ENCODE measurements at regions not wholly inside any gene's neighbourhood (a gene's known extent, or its start where the extent isn't known, plus 50 kb on each side); places are given as distances from the start of the nearest gene placed in this dataset.

DNA sequence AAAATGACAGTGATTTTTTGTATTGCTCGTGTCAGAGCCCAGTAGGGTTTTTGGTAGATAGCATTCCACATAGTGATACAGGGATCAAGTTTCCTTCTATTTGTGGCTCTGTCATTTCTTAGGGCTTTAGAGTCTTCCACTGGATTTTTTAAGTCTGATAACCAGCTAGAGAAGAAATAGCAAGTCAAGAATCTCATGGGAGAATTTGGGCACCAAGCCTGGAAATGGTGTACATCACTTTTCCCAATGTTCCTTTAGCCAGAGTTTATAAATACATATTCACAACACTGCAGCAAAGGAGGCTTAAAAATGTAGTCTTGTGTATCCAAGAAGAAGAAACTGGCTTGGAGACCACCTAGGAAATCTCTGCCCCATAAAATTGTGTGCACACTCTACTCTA is 647.1 kb upstream of the KLF4 start:
- H3K27me3 ChIP-seq (ENCODE audit: insufficient read depth, poor library complexity, severe bottlenecking) = no peaks in the 10 kb centered on the region
- ATAC-seq (ENCODE audit: low read depth) (no peak), DNase-seq (ENCODE audit: low spot score) (no peak)
- H3K36me3 ChIP-seq (ENCODE audit: low read depth) = no peaks in the 10 kb centered on the region
- H3K9me3 ChIP-seq (ENCODE audit: severe bottlenecking) = no peaks in the 10 kb centered on the region
- H3K4me1 ChIP-seq (ENCODE audit: insufficient read depth, poor library complexity, severe bottlenecking) = no peaks in the 10 kb centered on the region
- no peak overlapping the region for H3K27ac ChIP-seq (ENCODE audit: poor library complexity, severe bottlenecking)
- no peak overlapping the region for H3K4me3 ChIP-seq (ENCODE audit: severe bottlenecking)
- TF ChIP-seq, protein P1, sequence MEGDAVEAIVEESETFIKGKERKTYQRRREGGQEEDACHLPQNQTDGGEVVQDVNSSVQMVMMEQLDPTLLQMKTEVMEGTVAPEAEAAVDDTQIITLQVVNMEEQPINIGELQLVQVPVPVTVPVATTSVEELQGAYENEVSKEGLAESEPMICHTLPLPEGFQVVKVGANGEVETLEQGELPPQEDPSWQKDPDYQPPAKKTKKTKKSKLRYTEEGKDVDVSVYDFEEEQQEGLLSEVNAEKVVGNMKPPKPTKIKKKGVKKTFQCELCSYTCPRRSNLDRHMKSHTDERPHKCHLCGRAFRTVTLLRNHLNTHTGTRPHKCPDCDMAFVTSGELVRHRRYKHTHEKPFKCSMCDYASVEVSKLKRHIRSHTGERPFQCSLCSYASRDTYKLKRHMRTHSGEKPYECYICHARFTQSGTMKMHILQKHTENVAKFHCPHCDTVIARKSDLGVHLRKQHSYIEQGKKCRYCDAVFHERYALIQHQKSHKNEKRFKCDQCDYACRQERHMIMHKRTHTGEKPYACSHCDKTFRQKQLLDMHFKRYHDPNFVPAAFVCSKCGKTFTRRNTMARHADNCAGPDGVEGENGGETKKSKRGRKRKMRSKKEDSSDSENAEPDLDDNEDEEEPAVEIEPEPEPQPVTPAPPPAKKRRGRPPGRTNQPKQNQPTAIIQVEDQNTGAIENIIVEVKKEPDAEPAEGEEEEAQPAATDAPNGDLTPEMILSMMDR (IDR thresholded peaks at IDR 0.05; ENCODE audit: poor library complexity, severe bottlenecking) = no peak

DNA sequence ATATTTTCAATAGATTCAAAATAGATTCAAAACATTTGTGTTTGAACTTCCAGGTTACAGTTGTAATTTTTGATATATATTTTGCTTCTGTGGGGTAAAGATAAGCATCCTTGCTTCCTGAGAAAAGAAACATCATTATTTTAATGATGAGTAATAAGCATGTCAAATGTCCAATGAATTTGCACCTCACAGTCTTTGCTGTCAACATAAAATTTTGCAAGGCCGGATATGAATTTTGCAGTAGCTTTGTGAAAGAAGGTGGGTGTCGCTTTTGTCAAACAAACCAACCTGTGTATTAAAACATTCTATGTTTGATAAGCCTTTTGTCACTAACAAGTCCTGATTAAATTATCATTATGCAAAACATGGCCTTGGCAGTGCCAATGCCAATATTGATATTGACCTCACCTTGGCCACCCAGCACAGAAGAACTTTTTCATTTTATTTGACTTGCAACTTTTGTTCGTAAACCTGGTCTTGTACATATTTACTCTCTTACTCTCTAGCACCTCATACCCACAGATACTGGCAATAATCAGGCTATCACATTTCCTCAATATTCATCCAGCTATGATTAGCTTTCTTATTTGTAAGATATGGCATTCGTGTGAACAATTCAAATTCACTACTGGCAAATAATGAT is 645.0 kb upstream of the KLF4 start:
- Histone ChIP-seq H3K4me1 (ENCODE audit: insufficient read depth, poor library complexity, severe bottlenecking) (no peaks in the 10 kb centered on the region), H3K36me3 (ENCODE audit: low read depth) (no peaks in the 10 kb centered on the region), H3K9me3 (ENCODE audit: severe bottlenecking) (no peaks in the 10 kb centered on the region), H3K27ac (ENCODE audit: poor library complexity, severe bottlenecking) (no peak overlapping the region), H3K4me3 (ENCODE audit: severe bottlenecking) (no peak overlapping the region), H3K27me3 (ENCODE audit: insufficient read depth, poor library complexity, severe bottlenecking) (no peaks in the 10 kb centered on the region)
- ATAC-seq (ENCODE audit: low read depth) = no peak
- no peak for DNase-seq (ENCODE audit: low spot score)
- TF ChIP-seq, protein P1 (IDR thresholded peaks at IDR 0.05; ENCODE audit: poor library complexity, severe bottlenecking) = no peak

DNA sequence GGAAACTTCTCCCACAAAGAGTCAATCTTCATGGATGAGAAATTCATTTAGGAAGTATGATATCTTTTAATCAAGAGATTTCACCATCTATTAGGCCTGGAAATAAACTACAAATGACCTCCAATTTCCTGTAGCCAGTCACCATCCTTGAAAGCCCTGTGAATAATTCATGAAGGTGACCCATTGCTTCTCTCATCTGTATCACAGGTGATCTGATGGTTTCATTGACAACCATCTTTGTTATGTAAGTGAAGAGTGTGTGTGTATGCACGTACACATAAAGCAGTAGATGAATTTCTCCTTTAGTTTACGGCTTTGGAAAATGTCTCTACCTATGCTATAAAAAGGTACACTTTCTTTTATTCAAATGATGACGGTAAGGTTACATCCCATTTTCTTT is 644.1 kb upstream of the KLF4 start:
- DNase-seq (ENCODE audit: low spot score) (no peak), ATAC-seq (ENCODE audit: low read depth) (no peak)
- Histone ChIP-seq H3K27ac (ENCODE audit: poor library complexity, severe bottlenecking) (no peak overlapping the region), H3K27me3 (ENCODE audit: insufficient read depth, poor library complexity, severe bottlenecking) (no peaks in the 10 kb centered on the region), H3K4me1 (ENCODE audit: insufficient read depth, poor library complexity, severe bottlenecking) (no peaks in the 10 kb centered on the region), H3K9me3 (ENCODE audit: severe bottlenecking) (no peaks in the 10 kb centered on the region), H3K36me3 (ENCODE audit: low read depth) (no peaks in the 10 kb centered on the region), H3K4me3 (ENCODE audit: severe bottlenecking) (no peak overlapping the region)
- TF ChIP-seq, protein P1 (IDR thresholded peaks at IDR 0.05; ENCODE audit: poor library complexity, severe bottlenecking) = no peak

DNA sequence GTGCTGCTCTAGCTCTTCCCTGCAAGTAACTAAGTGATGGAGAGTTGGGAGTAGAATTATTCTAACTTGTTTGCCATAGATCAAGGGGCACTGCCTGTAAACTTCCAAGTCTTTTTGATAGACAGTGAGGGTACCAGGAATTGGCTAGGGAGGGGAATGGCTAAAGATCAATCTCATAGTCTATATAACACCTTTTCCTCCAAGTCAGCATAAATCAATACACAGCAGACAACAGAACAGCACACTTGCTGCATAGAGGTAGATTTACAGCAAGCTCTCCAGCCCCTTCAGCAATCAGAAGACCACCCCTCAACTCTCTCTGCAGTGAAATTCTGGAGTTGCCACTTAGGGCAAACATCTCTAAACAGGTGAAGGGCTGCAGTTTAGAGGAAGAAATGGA is 643.5 kb upstream of the KLF4 start:
- no peaks in the 10 kb centered on the region for H3K27me3 ChIP-seq (ENCODE audit: insufficient read depth, poor library complexity, severe bottlenecking)
- TF ChIP-seq, protein P1 (IDR thresholded peaks at IDR 0.05; ENCODE audit: poor library complexity, severe bottlenecking) = no peak
- no peaks in the 10 kb centered on the region for H3K36me3 ChIP-seq (ENCODE audit: low read depth)
- no peak for DNase-seq (ENCODE audit: low spot score)
- H3K4me1 ChIP-seq (ENCODE audit: insufficient read depth, poor library complexity, severe bottlenecking) = no peaks in the 10 kb centered on the region
- no peak overlapping the region for H3K4me3 ChIP-seq (ENCODE audit: severe bottlenecking)
- no peak for ATAC-seq (ENCODE audit: low read depth)
- H3K9me3 ChIP-seq (ENCODE audit: severe bottlenecking) = no peaks in the 10 kb centered on the region
- no peak overlapping the region for H3K27ac ChIP-seq (ENCODE audit: poor library complexity, severe bottlenecking)

DNA sequence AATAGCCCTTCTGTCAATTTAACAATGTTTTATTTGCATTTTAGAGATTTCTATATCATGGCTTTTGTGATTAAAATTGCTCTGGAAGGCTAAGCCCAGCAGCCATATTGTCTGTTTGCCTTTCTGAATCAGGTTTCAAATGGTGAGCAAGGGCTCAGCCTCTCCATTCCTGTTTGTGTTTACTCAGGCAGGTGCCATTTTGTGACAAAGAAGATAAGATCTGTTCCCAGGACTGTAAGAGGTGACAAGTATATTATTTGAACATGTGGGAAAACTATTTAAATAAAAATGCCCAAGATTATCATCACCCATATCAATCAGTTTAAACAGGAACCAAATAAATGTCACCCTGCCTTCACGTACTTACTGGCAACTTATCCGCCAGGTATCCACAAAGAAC is 641.3 kb upstream of the KLF4 start:
- H3K4me1 ChIP-seq (ENCODE audit: insufficient read depth, poor library complexity, severe bottlenecking) = no peaks in the 10 kb centered on the region
- H3K9me3 ChIP-seq (ENCODE audit: severe bottlenecking) = no peaks in the 10 kb centered on the region
- no peak overlapping the region for H3K4me3 ChIP-seq (ENCODE audit: severe bottlenecking)
- no peaks in the 10 kb centered on the region for H3K36me3 ChIP-seq (ENCODE audit: low read depth)
- ATAC-seq (ENCODE audit: low read depth) (no peak), DNase-seq (ENCODE audit: low spot score) (no peak)
- no peaks in the 10 kb centered on the region for H3K27me3 ChIP-seq (ENCODE audit: insufficient read depth, poor library complexity, severe bottlenecking)
- TF ChIP-seq, protein P1 (IDR thresholded peaks at IDR 0.05; ENCODE audit: poor library complexity, severe bottlenecking) = no peak
- no peak overlapping the region for H3K27ac ChIP-seq (ENCODE audit: poor library complexity, severe bottlenecking)

Data from RWPE2 (cell line).